PC-9 (cell line): ENCODE measurements at regions not wholly inside any gene's neighbourhood (a gene's known extent, or its start where the extent isn't known, plus 50 kb on each side); places are given as distances from the start of the nearest gene placed in this dataset.

Experiments
- BruUV-seq: library from RNA; stranded (reverse); fragments of 400-500 nt; replicated peaks from 2 replicates; lab custom pipeline; 2021; lab: Mats Ljungman, UMichigan
- CTCF ChIA-PET: fragments of 300-600 bp; sonication (Branson Sonifier 250); formaldehyde crosslinking; loops from one replicate; lab custom pipeline; 2022; ENCODE audit warnings: antibody characterized with exemption; lab: Charles Lee
- POLR2A ChIA-PET: fragments of 300-600 bp; sonication (Branson Sonifier 250); formaldehyde crosslinking; loops from one replicate; lab custom pipeline; 2022; ENCODE audit warnings: antibody characterized with exemption; ENCODE audit not compliant: unreplicated experiment; lab: Charles Lee
- DNase-seq, 2 experiments: peaks; one replicate each; pipeline versions ENCODE4 v3.0.0 to v3.0.0-alpha.2; 2015 to 2022; ENCODE audit warnings: mixed read lengths in 1 of 2
- H2AFZ ChIP-seq: fragments of 200-600 bp; sonication (generic); 2 replicates; pipeline ENCODE4 v1.8.1; 2017; ENCODE audit warnings: antibody characterized with exemption
- H3F3A ChIP-seq: fragments of 200-600 bp; sonication (generic); 2 replicates; pipeline ENCODE4 v1.8.1; 2017; ENCODE audit warnings: antibody characterized with exemption, mild to moderate bottlenecking, low read depth; ENCODE audit not compliant: insufficient read depth
- H3K27ac ChIP-seq: fragments of 200-600 bp; sonication (generic); 2 replicates; pipeline ENCODE4 v1.6.1; 2016; ENCODE audit warnings: mixed run types
- H3K27me3 ChIP-seq: fragments of 200-600 bp; sonication (generic); 2 replicates; pipeline ENCODE4 v1.6.1; 2016; ENCODE audit warnings: low read depth, mixed run types; ENCODE audit not compliant: insufficient read depth
- H3K36me3 ChIP-seq: fragments of 200-600 bp; sonication (generic); 2 replicates; pipeline ENCODE4 v1.6.1; 2016; ENCODE audit warnings: low read depth, mixed run types
- H3K4me1 ChIP-seq: fragments of 200-600 bp; sonication (generic); replicated peaks from 2 replicates; pipeline ENCODE4 v1.6.1; 2016; ENCODE audit warnings: mixed run types; ENCODE audit not compliant: insufficient read depth
- H3K4me2 ChIP-seq: fragments of 200-600 bp; sonication (generic); 2 replicates; pipeline ENCODE4 v1.6.1; 2017; ENCODE audit warnings: mixed run types
- H3K4me3 ChIP-seq: fragments of 200-600 bp; sonication (generic); 2 replicates; pipeline ENCODE4 v1.6.1; 2016; ENCODE audit warnings: mixed run types
- H3K79me2 ChIP-seq: fragments of 200-600 bp; sonication (generic); 2 replicates; pipeline ENCODE4 v1.6.1; 2017; ENCODE audit warnings: low read depth, mixed run types
- H3K9me2 ChIP-seq: fragments of 200-600 bp; sonication (generic); 2 replicates; pipeline ENCODE4 v1.8.1; 2017; ENCODE audit warnings: mild to moderate bottlenecking; ENCODE audit not compliant: insufficient read depth
- H3K9me3 ChIP-seq: fragments of 200-600 bp; sonication (generic); 2 replicates; pipeline ENCODE4 v1.8.1; 2016; ENCODE audit warnings: low read depth; ENCODE audit not compliant: insufficient read depth
- H4K20me1 ChIP-seq: fragments of 200-600 bp; sonication (generic); 2 replicates; pipeline ENCODE4 v1.8.1; 2017; ENCODE audit not compliant: insufficient read depth
- EZH2 ChIP-seq: fragments of 200-600 bp; sonication (generic); IDR thresholded peaks from 2 replicates; pipeline ENCODE4 v1.8.0; 2017; ENCODE audit warnings: antibody characterized with exemption, low read depth
- intact Hi-C: fragments of 100-400 bp; cut with micrococcal nuclease; formaldehyde crosslinking; loops from one replicate; pipeline ENCODE4 v1.10.0; 2022; ENCODE audit not compliant: unreplicated experiment
- TF ChIP-seq, protein P1 (sequence below): fragments of 200-600 bp; sonication (generic); conservative IDR thresholded peaks from 2 replicates; pipeline ENCODE4 v1.6.1; 2017; ENCODE audit warnings: mixed run types, antibody characterized with exemption, mild to moderate bottlenecking, moderate library complexity

- no peaks in the 10 kb centered on the region for H3K9me2 ChIP-seq
- H3K4me1 ChIP-seq, result no peaks in the 10 kb centered on the region
- no peaks in the 10 kb centered on the region for H3K36me3 ChIP-seq
- CTCF ChIA-PET, result no interaction called here
- no peak overlapping the region for H3K4me2 ChIP-seq
- TF ChIP-seq, protein P1, sequence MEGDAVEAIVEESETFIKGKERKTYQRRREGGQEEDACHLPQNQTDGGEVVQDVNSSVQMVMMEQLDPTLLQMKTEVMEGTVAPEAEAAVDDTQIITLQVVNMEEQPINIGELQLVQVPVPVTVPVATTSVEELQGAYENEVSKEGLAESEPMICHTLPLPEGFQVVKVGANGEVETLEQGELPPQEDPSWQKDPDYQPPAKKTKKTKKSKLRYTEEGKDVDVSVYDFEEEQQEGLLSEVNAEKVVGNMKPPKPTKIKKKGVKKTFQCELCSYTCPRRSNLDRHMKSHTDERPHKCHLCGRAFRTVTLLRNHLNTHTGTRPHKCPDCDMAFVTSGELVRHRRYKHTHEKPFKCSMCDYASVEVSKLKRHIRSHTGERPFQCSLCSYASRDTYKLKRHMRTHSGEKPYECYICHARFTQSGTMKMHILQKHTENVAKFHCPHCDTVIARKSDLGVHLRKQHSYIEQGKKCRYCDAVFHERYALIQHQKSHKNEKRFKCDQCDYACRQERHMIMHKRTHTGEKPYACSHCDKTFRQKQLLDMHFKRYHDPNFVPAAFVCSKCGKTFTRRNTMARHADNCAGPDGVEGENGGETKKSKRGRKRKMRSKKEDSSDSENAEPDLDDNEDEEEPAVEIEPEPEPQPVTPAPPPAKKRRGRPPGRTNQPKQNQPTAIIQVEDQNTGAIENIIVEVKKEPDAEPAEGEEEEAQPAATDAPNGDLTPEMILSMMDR, result no peak
- TF ChIP-seq EZH2, result no peak
- no peak overlapping the region for H2AFZ ChIP-seq
- POLR2A ChIA-PET, result no interaction called here
- no peaks in the 10 kb centered on the region for H3F3A ChIP-seq
- DNase-seq, result no peak
- H3K9me3 ChIP-seq, result no peaks in the 10 kb centered on the region
- intact Hi-C loops, result no loop called here
- H4K20me1 ChIP-seq, result no peaks in the 10 kb centered on the region
- H3K27ac ChIP-seq, result no peak overlapping the region
- no TSS peak for BruUV-seq
- no peaks in the 10 kb centered on the region for H3K27me3 ChIP-seq
- H3K79me2 ChIP-seq, result no peaks in the 10 kb centered on the region
- H3K4me3 ChIP-seq, result no peak overlapping the region
Observed at GRCh38 chr21:23699402-23699801, 1907.9 kb downstream of the MRPL39 start.

- Histone ChIP-seq H3K27ac (no peak overlapping the region), H3F3A (no peaks in the 10 kb centered on the region), H3K4me2 (no peak overlapping the region), H3K36me3 (no peaks in the 10 kb centered on the region), H3K9me3 (no peaks in the 10 kb centered on the region), H3K4me1 (no peaks in the 10 kb centered on the region), H2AFZ (no peak overlapping the region), H3K4me3 (no peak overlapping the region), H3K79me2 (no peaks in the 10 kb centered on the region), H3K9me2 (no peaks in the 10 kb centered on the region), H3K27me3 (no peaks in the 10 kb centered on the region), H4K20me1 (no peaks in the 10 kb centered on the region)
- ChIA-PET POLR2A (no interaction called here), CTCF (no interaction called here)
- BruUV-seq, result no TSS peak
- TF ChIP-seq, protein P1, result no peak
- no peak for TF ChIP-seq EZH2
- intact Hi-C loops, result no loop called here
- no peak for DNase-seq
Observed at GRCh38 chr21:23698619-23699018, 1908.7 kb downstream of the MRPL39 start.

DNA sequence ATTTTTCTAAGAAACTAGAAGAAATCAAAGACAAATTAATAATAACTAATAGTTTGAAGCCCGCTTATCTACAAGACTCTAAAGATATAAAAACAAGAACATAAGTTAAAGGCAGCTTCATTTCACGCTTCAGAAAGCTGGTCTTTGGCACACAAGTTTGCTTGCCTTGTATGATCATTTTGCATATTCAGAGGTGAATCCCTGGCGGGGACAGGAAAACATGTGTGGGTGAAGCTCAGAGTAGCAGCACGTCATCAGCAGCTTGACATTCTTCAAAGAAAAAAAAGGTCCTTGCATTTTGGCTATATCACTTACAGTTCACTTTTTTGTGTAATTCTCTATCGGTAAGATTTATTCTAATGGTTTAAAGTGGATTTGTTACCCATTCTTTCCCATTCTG lies 1911.8 kb downstream of the MRPL39 start:
- POLR2A ChIA-PET, result no interaction called here
- Histone ChIP-seq H3K4me3 (no peak overlapping the region), H3K9me3 (no peaks in the 10 kb centered on the region), H3K9me2 (no peaks in the 10 kb centered on the region), H3K4me2 (no peak overlapping the region), H3K27ac (no peak overlapping the region), H3F3A (no peaks in the 10 kb centered on the region), H3K4me1 (no peaks in the 10 kb centered on the region), H4K20me1 (no peaks in the 10 kb centered on the region), H3K79me2 (no peaks in the 10 kb centered on the region), H3K27me3 (no peaks in the 10 kb centered on the region), H3K36me3 (no peaks in the 10 kb centered on the region), H2AFZ (no peak overlapping the region)
- no TSS peak for BruUV-seq
- CTCF ChIA-PET, result no interaction called here
- no peak for DNase-seq
- TF ChIP-seq, protein P1, result no peak
- no peak for TF ChIP-seq EZH2
- intact Hi-C loops, result no loop called here
